Right lobe of liver (tissue), 4 donors: ENCODE measurements at regions not wholly inside any gene's neighbourhood (a gene's known extent, or its start where the extent isn't known, plus 50 kb on each side); places are given as distances from the start of the nearest gene placed in this dataset.

Source experiments
- POLR2A ChIP-seq: fragments of 450-650 bp; IDR thresholded peaks from one replicate; pipeline ENCODE4 v1.6.1; 2017; ENCODE audit warnings: antibody characterized with exemption, mild to moderate bottlenecking
- TF ChIP-seq, protein P1 (sequence below), 4 donors: fragments of 200-600 bp in 3 of 4; fragments of 450-650 bp in 1 of 4; IDR thresholded peaks; one replicate each; pipeline versions ENCODE4 v1.5.1 to v1.8.0; 2016 to 2022; ENCODE audit warnings: antibody characterized with exemption in 4 of 4, mild to moderate bottlenecking in 2 of 4
- donor health status: DM: no; HTN: no; CAD: no.
- donor health status: DM: no; HTN: no; CAD: no.
- donor health status: DM: no; HTN: yes; CAD: no.

DNA sequence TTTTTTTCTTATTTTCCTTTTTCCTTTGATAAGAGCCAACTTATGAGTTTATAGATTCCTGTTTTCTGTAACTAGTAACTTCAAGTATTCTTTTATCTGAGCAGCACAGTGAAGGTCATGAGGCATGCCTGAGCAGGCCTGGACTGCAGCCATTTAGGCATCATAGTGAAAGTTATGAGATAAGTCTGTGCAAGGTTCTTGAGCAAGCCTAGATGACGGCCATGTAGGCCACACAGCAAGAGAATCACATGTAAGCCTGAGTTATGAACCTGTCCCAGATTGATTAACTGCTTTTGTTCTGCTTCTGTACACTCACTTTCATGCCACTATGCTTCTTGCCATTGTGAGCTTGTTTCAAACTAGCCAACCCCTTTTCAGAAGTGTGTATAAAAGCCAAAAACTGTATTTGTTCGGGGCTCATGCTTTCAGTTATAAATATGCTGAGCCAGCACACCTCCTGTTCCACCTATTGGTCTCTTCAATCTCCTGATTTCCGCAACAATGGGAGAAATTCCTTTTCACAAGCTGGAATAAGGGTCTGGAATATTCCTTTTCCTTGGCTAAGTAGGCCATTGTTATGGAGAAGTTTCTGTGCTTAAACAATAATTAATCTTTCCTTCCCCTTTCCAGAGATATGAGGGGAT lies 745.7 kb downstream of the FAM181B start:
- TF ChIP-seq, protein P1, sequence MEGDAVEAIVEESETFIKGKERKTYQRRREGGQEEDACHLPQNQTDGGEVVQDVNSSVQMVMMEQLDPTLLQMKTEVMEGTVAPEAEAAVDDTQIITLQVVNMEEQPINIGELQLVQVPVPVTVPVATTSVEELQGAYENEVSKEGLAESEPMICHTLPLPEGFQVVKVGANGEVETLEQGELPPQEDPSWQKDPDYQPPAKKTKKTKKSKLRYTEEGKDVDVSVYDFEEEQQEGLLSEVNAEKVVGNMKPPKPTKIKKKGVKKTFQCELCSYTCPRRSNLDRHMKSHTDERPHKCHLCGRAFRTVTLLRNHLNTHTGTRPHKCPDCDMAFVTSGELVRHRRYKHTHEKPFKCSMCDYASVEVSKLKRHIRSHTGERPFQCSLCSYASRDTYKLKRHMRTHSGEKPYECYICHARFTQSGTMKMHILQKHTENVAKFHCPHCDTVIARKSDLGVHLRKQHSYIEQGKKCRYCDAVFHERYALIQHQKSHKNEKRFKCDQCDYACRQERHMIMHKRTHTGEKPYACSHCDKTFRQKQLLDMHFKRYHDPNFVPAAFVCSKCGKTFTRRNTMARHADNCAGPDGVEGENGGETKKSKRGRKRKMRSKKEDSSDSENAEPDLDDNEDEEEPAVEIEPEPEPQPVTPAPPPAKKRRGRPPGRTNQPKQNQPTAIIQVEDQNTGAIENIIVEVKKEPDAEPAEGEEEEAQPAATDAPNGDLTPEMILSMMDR (IDR thresholded peaks at IDR 0.05) = no peak
- TF ChIP-seq POLR2A = no peak
